Daoy (cell line): ENCODE measurements at regions not wholly inside any gene's neighbourhood (a gene's known extent, or its start where the extent isn't known, plus 50 kb on each side); places are given as distances from the start of the nearest gene placed in this dataset.
A peak's percentile ranks its signal among the peaks of the same experiment; 100 is the strongest.

Experiments used
- DNase-seq: peaks from one replicate; pipeline ENCODE4 v3.0.0-alpha.2; 2015; ENCODE audit warnings: low read depth

DNA sequence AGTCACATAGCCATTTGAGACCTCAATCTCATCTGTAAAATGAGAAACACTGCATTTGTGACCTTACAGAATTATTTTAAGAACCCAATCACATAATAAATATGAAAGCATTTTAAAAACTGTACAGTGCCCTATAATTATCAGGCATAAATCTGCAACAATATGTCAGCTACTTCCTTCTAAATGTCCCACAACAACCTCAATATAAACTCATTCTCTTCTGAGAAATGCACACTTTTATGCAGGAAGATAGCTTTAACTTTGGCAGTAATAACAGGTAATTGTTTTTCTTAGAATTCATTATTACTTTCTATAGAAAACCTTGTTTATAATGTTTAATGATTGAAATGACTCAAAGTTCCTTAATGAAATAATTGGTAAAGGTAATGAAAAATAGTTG is 400.7 kb upstream of the AGTR1 start:
- no peak for DNase-seq

- no peak for DNase-seq
Observed at GRCh38 chr3:148307443-148307843, 390.3 kb upstream of the AGTR1 start.

DNA sequence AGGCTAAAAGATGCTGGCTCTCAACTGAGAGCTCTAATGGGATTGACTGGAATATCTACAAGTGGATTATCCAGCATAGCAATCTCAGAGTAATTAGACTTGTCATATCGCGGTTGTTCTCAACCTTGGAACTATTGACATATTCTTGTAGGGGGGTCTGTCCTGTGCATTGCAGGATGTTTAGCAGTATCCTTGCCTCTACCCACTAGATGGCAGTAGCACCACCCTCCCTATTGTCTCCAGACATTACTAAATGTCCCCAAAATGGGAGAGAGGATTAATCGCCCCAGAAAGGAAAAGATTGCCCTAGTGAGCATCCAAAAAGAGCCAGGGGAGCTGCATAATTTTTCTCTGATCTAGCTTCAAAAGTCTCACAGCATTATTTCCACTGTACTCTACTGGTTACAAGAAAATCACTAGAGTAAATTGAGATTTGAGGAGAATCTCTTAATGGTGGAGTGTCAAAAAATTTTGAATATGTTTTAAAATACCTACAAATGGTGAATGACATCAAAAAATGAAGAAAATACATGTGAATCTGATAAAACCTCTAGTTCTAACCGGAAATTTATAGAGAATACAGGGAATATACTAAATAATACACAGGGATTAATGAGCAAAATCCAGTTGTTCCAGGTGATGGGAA is 388.2 kb upstream of the AGTR1 start:
- DNase-seq = peak; percentile 4

GRCh38 chr3:148315756-148316155 is 381.9 kb upstream of the AGTR1 start:
- no peak for DNase-seq

DNA sequence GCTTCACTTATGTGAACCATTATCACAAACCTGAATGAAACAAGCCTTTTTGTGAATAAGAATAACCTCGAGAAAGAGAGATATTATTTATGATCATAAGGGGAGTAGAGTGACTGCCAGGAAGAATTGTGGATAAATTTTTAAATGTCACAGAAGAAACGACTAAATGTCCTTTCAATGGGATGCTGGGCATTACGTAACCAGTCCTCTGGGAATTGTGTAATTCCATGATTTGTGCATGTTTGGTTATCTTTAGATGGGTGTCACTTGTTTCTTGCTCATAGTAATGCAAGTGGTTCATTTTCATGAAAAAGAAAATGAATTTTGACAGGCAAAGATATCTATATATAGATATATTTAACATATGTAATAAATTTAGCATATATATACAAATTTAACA is 379.5 kb upstream of the AGTR1 start:
- no peak for DNase-seq

- DNase-seq = no peak
Observed at GRCh38 chr3:148319161-148319915, 378.4 kb upstream of the AGTR1 start.

DNA sequence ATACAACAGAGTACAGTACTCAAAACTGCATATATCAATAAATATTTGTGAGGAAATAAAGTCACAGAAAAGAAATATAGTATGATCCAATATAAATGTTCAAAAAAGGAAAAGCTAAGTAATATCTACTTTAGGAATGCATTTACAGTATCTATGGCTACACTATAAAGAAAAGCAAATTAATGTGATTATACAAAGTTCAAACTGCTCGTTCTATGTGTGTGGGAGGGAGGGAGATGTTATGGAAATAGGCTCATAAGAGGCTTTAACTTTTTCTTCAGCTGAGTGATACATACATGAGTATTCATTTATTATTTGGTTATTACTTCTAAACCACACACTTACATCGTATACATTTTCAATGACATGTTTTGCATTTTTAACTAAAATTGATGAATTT is 377.7 kb upstream of the AGTR1 start:
- DNase-seq = no peak

DNA sequence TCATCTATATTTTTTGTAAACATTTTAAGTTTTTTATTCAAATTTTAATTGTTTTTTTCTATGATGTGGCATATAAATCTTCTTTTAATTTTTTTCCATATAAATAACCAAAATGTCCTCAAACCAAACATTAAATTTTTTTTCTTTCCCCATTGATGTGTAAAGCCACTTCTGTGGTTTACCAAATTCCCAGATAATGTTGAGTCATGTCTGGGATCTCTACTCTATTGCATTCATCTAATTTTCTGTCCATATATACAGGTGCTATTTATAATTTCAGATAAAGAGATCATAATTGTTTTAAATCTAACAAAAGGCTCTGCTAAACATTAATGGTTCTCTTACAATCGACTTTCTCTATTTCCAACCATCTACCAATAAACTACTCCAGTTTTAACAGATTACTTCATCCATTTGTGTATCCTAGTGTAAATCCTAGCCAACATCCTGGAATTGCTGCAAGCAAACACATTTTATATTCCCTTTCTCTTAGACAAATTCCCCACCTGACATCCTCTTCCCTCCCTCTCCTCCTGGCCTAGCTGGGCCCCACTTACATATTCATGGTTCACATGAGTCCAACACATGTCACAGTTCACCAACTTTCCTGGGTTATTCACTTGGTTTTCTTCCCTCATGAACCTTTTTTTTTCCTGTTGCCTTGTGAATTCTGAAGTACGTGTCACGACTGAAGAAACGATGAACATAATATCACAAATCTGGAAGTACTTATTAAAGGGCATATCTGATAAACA is 368.0 kb upstream of the AGTR1 start:
- no peak for DNase-seq

- DNase-seq = no peak
Observed at GRCh38 chr3:148330542-148330941, 367.2 kb upstream of the AGTR1 start.

DNA sequence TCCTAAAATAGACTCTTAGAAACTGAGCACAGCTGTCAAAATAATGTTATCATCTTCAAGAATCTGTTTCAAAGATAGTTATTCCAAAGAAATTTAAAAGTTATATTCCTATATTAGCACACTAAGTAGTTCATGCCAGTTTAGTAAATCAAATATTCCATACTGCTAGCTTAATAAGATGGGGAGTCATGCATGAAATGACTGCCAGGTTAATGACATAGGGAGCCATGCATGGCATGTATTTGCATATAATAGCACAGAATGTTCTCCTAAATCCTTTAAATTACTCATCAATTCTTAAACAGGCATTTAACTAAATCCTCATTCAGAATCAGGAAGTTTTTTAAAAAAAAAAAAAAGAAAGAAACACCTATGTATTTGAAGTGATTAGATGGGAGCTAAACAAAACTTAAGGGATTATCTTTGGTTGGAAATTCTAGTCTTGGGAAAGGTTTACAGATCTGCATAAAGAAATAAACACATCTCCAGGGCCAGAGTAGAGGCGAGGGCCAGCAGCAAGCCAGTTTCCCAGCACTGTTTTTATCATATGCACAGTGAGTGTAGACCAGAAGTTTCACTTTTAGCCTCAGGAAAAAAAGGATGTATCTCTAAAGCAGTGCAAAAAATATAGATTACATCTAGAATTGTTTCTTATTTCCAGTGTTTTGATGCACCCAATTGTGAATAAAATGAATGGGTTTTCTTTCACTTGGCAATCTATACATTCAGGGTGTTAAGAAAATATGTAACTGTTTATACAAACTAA is 366.4 kb upstream of the AGTR1 start:
- no peak for DNase-seq

DNA sequence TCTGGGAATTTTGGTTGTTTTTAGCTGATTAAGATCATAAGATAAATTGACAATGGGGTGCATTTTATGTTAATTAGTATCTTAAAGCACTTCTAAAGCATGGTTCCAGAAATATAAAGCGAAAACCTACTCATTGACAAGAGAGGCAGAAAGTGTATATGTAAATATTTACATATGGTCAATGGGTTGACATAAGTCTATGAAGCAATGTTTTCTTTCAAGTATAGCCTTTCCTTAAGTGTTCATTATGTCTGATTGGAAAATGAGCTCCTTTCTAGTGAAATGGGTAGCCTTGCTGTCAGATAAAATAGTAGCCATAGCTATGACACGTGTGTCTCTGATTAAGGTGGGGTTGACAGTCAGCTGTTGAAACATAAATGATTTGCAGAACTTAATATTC is 365.2 kb upstream of the AGTR1 start:
- no peak for DNase-seq

DNA sequence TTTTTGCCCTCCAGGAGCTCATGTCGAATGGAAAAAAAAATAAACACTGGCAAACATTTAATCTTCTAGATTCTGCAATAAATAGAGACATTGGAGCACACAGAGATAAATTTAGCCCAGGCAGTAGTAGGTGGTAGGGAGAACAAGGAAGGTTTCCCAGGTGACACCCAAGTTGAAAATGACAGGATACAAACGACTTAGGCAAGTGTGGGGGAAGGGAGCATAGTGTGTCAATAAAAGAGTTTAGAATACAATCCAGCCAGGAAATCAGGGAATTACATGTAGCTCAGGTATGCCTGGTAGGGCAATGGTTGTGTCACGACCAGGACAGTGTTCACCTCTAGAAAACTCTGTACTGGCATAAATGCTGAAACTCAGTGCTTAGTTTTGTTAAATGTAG is 364.6 kb upstream of the AGTR1 start:
- DNase-seq = no peak

DNA sequence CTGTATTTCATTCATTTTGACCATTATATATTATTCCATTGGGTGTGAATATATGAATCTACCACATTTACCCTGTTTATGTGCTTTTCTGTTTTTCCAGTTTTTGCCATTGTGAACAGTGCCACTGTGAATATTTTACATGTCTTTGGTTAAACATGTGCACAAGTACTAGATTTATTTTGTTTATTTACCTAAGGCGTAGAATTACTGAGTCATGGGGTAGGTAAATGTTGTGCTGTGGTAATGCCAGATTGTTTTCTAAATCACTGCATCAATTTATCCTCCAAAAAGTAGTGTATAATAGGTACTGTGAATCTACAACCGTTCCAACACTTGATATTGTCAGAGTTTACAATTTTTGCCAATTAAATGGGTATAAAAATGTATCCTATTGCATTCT is 362.1 kb upstream of the AGTR1 start:
- DNase-seq = no peak

DNA sequence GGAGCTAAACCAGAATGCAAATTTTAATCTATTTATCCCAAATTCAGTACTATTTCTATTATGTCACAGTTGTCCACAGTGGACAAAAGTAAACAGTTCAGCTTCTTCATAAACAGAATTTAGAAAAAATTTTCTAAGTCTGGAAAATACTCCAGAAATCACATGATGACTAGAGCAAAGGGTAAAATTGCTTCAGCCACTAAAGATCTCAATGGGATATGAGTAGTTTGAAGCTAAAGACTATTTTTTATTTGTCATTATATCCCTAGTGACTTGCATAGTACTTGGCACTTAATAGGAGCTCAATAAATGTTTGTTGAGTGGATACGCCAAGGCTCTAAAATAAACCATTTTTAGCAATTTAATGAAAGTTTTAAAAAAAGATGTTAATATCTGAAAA is 354.3 kb upstream of the AGTR1 start:
- no peak for DNase-seq

DNA sequence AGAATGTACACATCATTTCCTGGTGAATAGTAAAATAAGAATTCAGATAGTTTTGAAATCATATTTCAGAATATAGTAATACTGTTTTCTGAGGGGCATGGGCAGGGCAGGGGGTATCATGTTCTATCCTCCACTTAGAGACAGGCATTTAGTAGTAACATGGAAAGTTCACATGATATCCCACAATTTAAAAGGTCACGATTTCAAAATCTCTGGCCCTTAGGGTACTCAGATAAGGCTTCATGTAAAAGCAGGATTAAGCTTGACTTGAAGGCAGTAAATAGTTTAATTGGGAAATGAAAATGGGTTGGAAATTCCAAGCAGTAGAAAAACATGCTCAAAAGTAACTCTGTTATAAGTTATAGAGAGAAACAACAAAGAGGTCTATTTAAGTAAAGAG is 353.2 kb upstream of the AGTR1 start:
- DNase-seq = no peak

- DNase-seq = no peak
Observed at GRCh38 chr3:148360051-148360450, 337.7 kb upstream of the AGTR1 start.

DNA sequence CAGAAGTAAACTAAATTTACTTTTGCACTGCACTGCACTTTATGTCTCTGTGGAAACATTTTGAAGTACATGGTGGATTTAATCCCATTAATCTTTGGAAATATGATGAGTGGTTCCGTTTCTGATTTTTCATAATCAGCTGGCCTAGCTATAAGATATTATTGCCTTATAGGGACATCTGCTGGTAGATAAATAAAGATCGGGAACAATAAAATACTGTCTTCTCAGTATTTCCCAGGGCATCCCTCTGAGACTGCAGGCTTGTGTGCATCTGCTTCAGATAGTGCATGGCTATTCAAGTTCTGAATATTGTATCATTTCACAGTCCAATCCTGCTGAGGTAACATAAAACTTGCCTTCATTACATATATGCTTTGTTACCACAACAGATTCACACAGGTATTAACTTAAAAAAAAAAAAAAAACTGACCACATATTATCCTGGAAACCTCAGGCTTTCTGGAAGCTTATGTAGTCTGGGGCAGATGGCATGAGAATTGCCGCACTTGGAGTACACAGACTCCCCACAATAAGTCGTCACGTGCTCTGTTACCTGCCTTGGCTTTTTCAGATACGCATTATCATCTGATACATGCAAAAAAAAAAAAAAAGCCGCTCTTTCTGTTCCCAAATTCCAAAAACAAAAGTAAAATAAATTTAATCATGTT is 330.8 kb upstream of the AGTR1 start:
- DNase-seq = no peak

DNA sequence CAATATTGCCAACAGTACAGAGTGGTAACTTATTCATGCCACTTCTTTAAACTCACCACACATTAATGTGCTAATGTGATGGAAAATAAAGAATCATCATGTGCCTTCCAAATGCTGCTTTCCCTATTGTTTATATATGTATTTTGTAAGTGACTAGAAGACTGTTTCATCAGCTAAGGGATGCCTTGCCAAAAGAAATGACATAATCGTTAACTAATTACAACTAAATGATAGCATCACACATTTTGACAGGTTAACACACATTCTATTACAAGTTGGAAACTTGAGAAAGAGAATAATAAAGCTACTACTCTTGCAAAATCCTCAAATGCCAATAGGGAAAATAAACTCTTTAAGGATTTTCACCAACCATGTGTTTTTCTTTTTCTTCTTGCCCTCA is 329.9 kb upstream of the AGTR1 start:
- no peak for DNase-seq

DNA sequence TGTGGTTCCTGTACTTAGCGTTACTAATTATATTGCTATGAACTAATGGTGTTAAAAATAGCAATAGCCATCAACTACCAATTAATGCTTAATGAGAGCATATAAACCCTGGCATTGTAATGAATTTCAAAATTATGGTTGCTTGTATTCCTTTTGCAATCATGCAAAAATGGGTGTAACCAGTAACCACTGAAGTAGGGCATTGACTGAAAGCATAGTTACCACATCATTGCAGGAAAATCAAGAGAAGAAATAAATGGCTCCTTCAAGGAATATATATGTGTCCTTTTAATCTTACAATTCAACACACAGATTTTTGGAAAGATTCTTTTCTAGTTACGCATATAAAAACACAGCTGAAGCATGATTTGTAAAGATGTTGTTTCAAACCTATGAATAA is 328.3 kb upstream of the AGTR1 start:
- DNase-seq = no peak

DNA sequence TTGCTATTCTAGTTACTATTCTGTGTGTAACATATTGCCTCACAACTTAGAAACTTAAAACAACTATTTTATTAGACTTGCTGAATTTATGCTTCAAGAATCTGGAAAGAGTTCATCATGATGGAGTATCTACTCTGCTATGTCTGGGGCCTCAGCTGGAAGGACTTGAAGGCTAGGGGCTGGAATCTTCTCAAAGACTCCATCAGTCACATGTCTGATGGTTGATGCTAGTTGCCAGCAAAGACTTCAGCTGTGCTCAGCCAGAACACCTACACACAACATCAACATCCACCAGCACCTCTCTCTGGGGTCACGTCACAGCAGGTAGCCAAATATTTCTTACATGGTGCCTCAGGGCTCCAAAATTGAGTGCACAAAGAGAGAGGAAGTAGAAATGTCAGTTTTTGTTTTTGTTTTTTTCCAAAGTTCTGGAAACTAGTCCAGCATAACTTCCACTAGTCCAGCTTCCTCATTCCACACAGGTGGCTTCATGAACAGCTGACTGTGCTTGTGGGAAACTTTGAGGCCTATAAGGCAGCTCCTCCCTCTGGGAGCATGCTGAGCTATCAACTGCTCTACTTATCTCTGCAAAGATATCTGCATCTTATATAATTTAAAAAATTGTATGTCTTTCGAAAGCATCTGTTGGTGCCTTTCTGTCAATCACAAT is 325.4 kb upstream of the AGTR1 start:
- no peak for DNase-seq

- no peak for DNase-seq
Observed at GRCh38 chr3:148373961-148374360, 323.7 kb upstream of the AGTR1 start.
